ENCODE measurements at regions not wholly inside any gene's neighbourhood (a gene's known extent, or its start where the extent isn't known, plus 50 kb on each side); places are given as distances from the start of the nearest gene placed in this dataset.

GRCh38 chr20:7003598-7003997 is 236.1 kb downstream of the BMP2 start:
- H3K27me3 ChIP-seq (ENCODE audit: control insufficient read depth in 4 of 4, insufficient read depth in 4 of 4, low read length in 3 of 4), result peaks cover 0 to 3% (median 0%) of the 10 kb centered on the region in 4 donors
- no peak overlapping the region for H3K9ac ChIP-seq (ENCODE audit: low read depth in 1 of 2, low read length in 2 of 2)
- H3K9me3 ChIP-seq (ENCODE audit: control insufficient read depth in 4 of 4, low read length in 3 of 4), result peaks cover 0 to 7% (median 2%) of the 10 kb centered on the region in 4 donors
- H3K4me1 ChIP-seq (ENCODE audit: control insufficient read depth in 4 of 4, insufficient read depth in 4 of 4, low read length in 3 of 4), result no peaks in the 10 kb centered on the region
- 73% methylated on average over 1 of the region's 1 CpG for WGBS
- H3K27ac ChIP-seq (ENCODE audit: low read depth in 1 of 2, low read length in 2 of 2), result no peak overlapping the region
- TF ChIP-seq RAD21 (IDR thresholded peaks at IDR 0.05), result no peak
- TF ChIP-seq FOXA2 (IDR thresholded peaks at IDR 0.05), result no peak
- no peak for TF ChIP-seq JUND (IDR thresholded peaks at IDR 0.05)
- TF ChIP-seq YY1 (IDR thresholded peaks at IDR 0.05), result no peak
- TF ChIP-seq RXRA (IDR thresholded peaks at IDR 0.05), result no peak
- no peak for TF ChIP-seq FOXA1 (IDR thresholded peaks at IDR 0.05)
- no peak for TF ChIP-seq HNF4A (conservative IDR thresholded peaks at IDR 0.05)
- no peak for TF ChIP-seq EGR1 (IDR thresholded peaks at IDR 0.05; ENCODE audit: low read depth in 2 of 2)
- no peak for TF ChIP-seq ATF3 (IDR thresholded peaks at IDR 0.05)
- TF ChIP-seq, protein P1, sequence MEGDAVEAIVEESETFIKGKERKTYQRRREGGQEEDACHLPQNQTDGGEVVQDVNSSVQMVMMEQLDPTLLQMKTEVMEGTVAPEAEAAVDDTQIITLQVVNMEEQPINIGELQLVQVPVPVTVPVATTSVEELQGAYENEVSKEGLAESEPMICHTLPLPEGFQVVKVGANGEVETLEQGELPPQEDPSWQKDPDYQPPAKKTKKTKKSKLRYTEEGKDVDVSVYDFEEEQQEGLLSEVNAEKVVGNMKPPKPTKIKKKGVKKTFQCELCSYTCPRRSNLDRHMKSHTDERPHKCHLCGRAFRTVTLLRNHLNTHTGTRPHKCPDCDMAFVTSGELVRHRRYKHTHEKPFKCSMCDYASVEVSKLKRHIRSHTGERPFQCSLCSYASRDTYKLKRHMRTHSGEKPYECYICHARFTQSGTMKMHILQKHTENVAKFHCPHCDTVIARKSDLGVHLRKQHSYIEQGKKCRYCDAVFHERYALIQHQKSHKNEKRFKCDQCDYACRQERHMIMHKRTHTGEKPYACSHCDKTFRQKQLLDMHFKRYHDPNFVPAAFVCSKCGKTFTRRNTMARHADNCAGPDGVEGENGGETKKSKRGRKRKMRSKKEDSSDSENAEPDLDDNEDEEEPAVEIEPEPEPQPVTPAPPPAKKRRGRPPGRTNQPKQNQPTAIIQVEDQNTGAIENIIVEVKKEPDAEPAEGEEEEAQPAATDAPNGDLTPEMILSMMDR (IDR thresholded peaks at IDR 0.05; ENCODE audit: low read depth, low read length, missing input control), result no peak
- TF ChIP-seq NR2F2 (IDR thresholded peaks at IDR 0.05), result no peak
- TF ChIP-seq HNF4G (IDR thresholded peaks at IDR 0.05), result no peak
- no peak for TF ChIP-seq SP1 (IDR thresholded peaks at IDR 0.05)
- TF ChIP-seq, protein P2, sequence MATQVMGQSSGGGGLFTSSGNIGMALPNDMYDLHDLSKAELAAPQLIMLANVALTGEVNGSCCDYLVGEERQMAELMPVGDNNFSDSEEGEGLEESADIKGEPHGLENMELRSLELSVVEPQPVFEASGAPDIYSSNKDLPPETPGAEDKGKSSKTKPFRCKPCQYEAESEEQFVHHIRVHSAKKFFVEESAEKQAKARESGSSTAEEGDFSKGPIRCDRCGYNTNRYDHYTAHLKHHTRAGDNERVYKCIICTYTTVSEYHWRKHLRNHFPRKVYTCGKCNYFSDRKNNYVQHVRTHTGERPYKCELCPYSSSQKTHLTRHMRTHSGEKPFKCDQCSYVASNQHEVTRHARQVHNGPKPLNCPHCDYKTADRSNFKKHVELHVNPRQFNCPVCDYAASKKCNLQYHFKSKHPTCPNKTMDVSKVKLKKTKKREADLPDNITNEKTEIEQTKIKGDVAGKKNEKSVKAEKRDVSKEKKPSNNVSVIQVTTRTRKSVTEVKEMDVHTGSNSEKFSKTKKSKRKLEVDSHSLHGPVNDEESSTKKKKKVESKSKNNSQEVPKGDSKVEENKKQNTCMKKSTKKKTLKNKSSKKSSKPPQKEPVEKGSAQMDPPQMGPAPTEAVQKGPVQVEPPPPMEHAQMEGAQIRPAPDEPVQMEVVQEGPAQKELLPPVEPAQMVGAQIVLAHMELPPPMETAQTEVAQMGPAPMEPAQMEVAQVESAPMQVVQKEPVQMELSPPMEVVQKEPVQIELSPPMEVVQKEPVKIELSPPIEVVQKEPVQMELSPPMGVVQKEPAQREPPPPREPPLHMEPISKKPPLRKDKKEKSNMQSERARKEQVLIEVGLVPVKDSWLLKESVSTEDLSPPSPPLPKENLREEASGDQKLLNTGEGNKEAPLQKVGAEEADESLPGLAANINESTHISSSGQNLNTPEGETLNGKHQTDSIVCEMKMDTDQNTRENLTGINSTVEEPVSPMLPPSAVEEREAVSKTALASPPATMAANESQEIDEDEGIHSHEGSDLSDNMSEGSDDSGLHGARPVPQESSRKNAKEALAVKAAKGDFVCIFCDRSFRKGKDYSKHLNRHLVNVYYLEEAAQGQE (IDR thresholded peaks at IDR 0.05), result no peak
- TF ChIP-seq GABPA (IDR thresholded peaks at IDR 0.05 in 1 of 2, conservative IDR thresholded peaks at IDR 0.05 in 1 of 2), result no peak
- TF ChIP-seq, protein P3, sequence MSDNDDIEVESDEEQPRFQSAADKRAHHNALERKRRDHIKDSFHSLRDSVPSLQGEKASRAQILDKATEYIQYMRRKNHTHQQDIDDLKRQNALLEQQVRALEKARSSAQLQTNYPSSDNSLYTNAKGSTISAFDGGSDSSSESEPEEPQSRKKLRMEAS (IDR thresholded peaks at IDR 0.05), result no peak
- no peak for TF ChIP-seq TAF1 (conservative IDR thresholded peaks at IDR 0.05)
- TF ChIP-seq, protein P4, sequence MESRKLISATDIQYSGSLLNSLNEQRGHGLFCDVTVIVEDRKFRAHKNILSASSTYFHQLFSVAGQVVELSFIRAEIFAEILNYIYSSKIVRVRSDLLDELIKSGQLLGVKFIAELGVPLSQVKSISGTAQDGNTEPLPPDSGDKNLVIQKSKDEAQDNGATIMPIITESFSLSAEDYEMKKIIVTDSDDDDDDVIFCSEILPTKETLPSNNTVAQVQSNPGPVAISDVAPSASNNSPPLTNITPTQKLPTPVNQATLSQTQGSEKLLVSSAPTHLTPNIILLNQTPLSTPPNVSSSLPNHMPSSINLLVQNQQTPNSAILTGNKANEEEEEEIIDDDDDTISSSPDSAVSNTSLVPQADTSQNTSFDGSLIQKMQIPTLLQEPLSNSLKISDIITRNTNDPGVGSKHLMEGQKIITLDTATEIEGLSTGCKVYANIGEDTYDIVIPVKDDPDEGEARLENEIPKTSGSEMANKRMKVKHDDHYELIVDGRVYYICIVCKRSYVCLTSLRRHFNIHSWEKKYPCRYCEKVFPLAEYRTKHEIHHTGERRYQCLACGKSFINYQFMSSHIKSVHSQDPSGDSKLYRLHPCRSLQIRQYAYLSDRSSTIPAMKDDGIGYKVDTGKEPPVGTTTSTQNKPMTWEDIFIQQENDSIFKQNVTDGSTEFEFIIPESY (IDR thresholded peaks at IDR 0.05), result no peak
- H3K4me3 ChIP-seq (ENCODE audit: low read depth in 1 of 3, low read length in 3 of 3), result no peak overlapping the region
- no peak for DNase-seq (ENCODE audit: low spot score)
- no peaks in the 10 kb centered on the region for H3K36me3 ChIP-seq (ENCODE audit: control insufficient read depth in 4 of 4, insufficient read depth in 3 of 4, low read depth in 1 of 4, low read length in 3 of 4)

Data from liver (tissue), 8 donors.